GM23338 (cell line): ENCODE measurements at regions not wholly inside any gene's neighbourhood (a gene's known extent, or its start where the extent isn't known, plus 50 kb on each side); places are given as distances from the start of the nearest gene placed in this dataset.

Experiments
- ATAC-seq: fragments of 200-7000 bp; cut with Tn5 transposase; 3 replicates; pipeline ENCODE4 v1.9.1; 2020
- DNase-seq: peaks from one replicate; pipeline ENCODE4 v3.0.0-alpha.2; 2015; ENCODE audit warnings: low spot score
- H2AFZ ChIP-seq: fragments of 200-600 bp; sonication (generic); 2 replicates; pipeline ENCODE4 v1.8.0; 2016; ENCODE audit warnings: antibody characterized with exemption, mild to moderate bottlenecking, moderate library complexity
- H3F3A ChIP-seq: fragments of 200-600 bp; sonication (generic); replicated peaks from 2 replicates; pipeline ENCODE4 v1.8.0; 2017; ENCODE audit warnings: antibody characterized with exemption, mixed run types, low read depth
- H3K27ac ChIP-seq: fragments of 200-600 bp; sonication (generic); 2 replicates; pipeline ENCODE4 v1.6.1; 2016; ENCODE audit warnings: low read depth
- H3K27me3 ChIP-seq: fragments of 200-600 bp; sonication (generic); 2 replicates; pipeline ENCODE4 v1.8.0; 2016; ENCODE audit warnings: mild to moderate bottlenecking, mixed run types, moderate library complexity; ENCODE audit not compliant: insufficient read depth
- H3K36me3 ChIP-seq: fragments of 200-600 bp; sonication (generic); 2 replicates; pipeline ENCODE4 v1.8.0; 2016; ENCODE audit warnings: mild to moderate bottlenecking; ENCODE audit not compliant: insufficient read depth
- H3K4me1 ChIP-seq: fragments of 200-600 bp; sonication (generic); 2 replicates; pipeline ENCODE4 v1.8.0; 2016; ENCODE audit warnings: mild to moderate bottlenecking, moderate library complexity; ENCODE audit not compliant: insufficient read depth
- H3K4me2 ChIP-seq: fragments of 200-600 bp; sonication (generic); 2 replicates; pipeline ENCODE4 v1.7.1; 2017; ENCODE audit warnings: mixed run types
- H3K4me3 ChIP-seq: fragments of 200-600 bp; sonication (generic); 2 replicates; pipeline ENCODE4 v1.6.1; 2016; ENCODE audit warnings: mixed run types
- H3K79me2 ChIP-seq: fragments of 200-600 bp; sonication (generic); replicated peaks from 2 replicates; pipeline ENCODE4 v1.8.0; 2017; ENCODE audit warnings: mild to moderate bottlenecking; ENCODE audit not compliant: insufficient read depth
- H3K9me2 ChIP-seq: fragments of 200-600 bp; sonication (generic); 2 replicates; pipeline ENCODE4 v1.8.0; 2017; ENCODE audit not compliant: insufficient read depth
- H4K20me1 ChIP-seq: fragments of 200-600 bp; sonication (generic); replicated peaks from 2 replicates; pipeline ENCODE4 v1.8.0; 2017; ENCODE audit warnings: mild to moderate bottlenecking; ENCODE audit not compliant: insufficient read depth
- H3K27ac Mint-ChIP-seq: 2 replicates; pipeline ENCODE4 v1.8.0; 2020; ENCODE audit warnings: inconsistent platforms, mild to moderate bottlenecking, moderate library complexity, mixed read lengths
- H3K27me3 Mint-ChIP-seq: 3 replicates; pipeline ENCODE4 v1.8.0; 2022; ENCODE audit warnings: low read depth, mild to moderate bottlenecking, moderate library complexity, mixed read lengths, inconsistent platforms; ENCODE audit not compliant: insufficient read depth, poor library complexity
- H3K36me3 Mint-ChIP-seq: 3 replicates; pipeline ENCODE4 v1.8.0; 2021; ENCODE audit warnings: low read depth, mild to moderate bottlenecking, inconsistent platforms, moderate library complexity, mixed read lengths
- H3K4me1 Mint-ChIP-seq: 3 replicates; pipeline ENCODE4 v1.8.0; 2020; ENCODE audit warnings: mild to moderate bottlenecking, inconsistent platforms, mixed read lengths
- H3K4me3 Mint-ChIP-seq: 3 replicates; pipeline ENCODE4 v1.8.0; 2021; ENCODE audit warnings: moderate library complexity, mild to moderate bottlenecking, inconsistent platforms, mixed read lengths
- H3K9me3 Mint-ChIP-seq: 3 replicates; pipeline ENCODE4 v1.8.0; 2020; ENCODE audit warnings: moderate library complexity, mild to moderate bottlenecking, inconsistent platforms, mixed read lengths
- CREB1 ChIP-seq: fragments of 250-450 bp; sonication (Bioruptor Pico); IDR thresholded peaks from 2 replicates; pipeline ENCODE4 v1.5.0; 2020; ENCODE audit warnings: low read depth, mild to moderate bottlenecking, moderate library complexity
- EZH2 ChIP-seq: fragments of 200-600 bp; sonication (generic); IDR thresholded peaks from one replicate; pipeline ENCODE4 v1.8.0; 2017; ENCODE audit warnings: antibody characterized with exemption, mild to moderate bottlenecking, low read depth; ENCODE audit not compliant: unreplicated experiment
- EZH2phosphoT487 ChIP-seq: fragments of 200-600 bp; sonication (generic); IDR thresholded peaks from one replicate; pipeline ENCODE4 v1.8.1; 2018; ENCODE audit warnings: antibody characterized with exemption; ENCODE audit not compliant: unreplicated experiment
- JUNB ChIP-seq: IDR thresholded peaks from one replicate; pipeline ENCODE4 v1.6.1; 2016; ENCODE audit warnings: antibody characterized with exemption; ENCODE audit not compliant: unreplicated experiment
- NANOG ChIP-seq: IDR thresholded peaks from 2 replicates; pipeline ENCODE4 v1.6.1; 2016; ENCODE audit warnings: antibody characterized with exemption, borderline replicate concordance
- POLR2AphosphoS5 ChIP-seq: IDR thresholded peaks from 2 replicates; pipeline ENCODE4 v1.6.1; 2016; ENCODE audit warnings: antibody characterized with exemption, low read depth
- REST ChIP-seq: IDR thresholded peaks from one replicate; pipeline ENCODE4 v1.6.1; 2018; ENCODE audit warnings: antibody characterized with exemption; ENCODE audit not compliant: unreplicated experiment
- STAT1 ChIP-seq: IDR thresholded peaks from one replicate; pipeline ENCODE4 v1.6.1; 2016; ENCODE audit warnings: antibody characterized with exemption; ENCODE audit not compliant: unreplicated experiment
- ZNF114 ChIP-seq: fragments of 250-450 bp; sonication (Bioruptor Pico); IDR thresholded peaks from 2 replicates; pipeline ENCODE4 v1.5.0; 2020; ENCODE audit warnings: mild to moderate bottlenecking, moderate library complexity
- ZNF331 ChIP-seq: fragments of 250-450 bp; sonication (Bioruptor Pico); IDR thresholded peaks from 2 replicates; pipeline ENCODE4 v1.5.0; 2020; ENCODE audit warnings: low read depth, mild to moderate bottlenecking, moderate library complexity
- ZNF462 ChIP-seq: fragments of 250-450 bp; sonication (Bioruptor Pico); IDR thresholded peaks from 2 replicates; pipeline ENCODE4 v1.5.0; 2020; ENCODE audit warnings: mild to moderate bottlenecking, moderate library complexity
- TF ChIP-seq, protein P1 (sequence below): IDR thresholded peaks from 2 replicates; pipeline ENCODE4 v1.6.1; 2016; ENCODE audit warnings: antibody characterized with exemption
- TF ChIP-seq, protein P2 (sequence below), 2 experiments: fragments of 200-600 bp in 1 of 2; sonication (generic) in 1 of 2; conservative IDR thresholded peaks; 2 replicates each; pipeline versions ENCODE4 v1.5.1 to v1.6.1; 2016 to 2017; ENCODE audit warnings: antibody characterized with exemption in 2 of 2, low read depth in 2 of 2, mild to moderate bottlenecking in 2 of 2, moderate library complexity in 1 of 2

DNA sequence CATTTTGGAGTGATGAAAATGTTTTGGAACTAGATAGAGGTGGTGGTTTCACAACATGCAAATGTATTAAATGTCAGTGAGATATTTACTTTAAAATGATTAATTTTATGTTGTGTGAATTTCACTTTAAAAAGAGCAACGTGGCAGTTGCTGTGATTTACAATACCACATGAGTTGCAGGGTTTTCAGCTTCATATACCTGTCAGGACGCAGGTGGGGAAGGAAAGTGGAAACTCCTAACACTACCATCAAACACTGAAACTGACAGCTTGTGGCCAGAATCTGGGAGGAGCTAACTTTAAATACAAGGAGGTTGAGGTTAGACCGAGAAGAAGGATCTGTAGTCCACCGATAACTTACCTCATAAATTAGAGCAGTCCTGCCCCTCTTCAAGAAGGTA, 168.9 kb upstream of the TMEM72 start:
- Mint-ChIP-seq H3K27me3 (peaks cover 1% of the 10 kb centered on the region), H3K27ac (no peak overlapping the region), H3K4me3 (no peak overlapping the region), H3K36me3 (no peaks in the 10 kb centered on the region), H3K9me3 (no peaks in the 10 kb centered on the region; the same call in 2 of the 3 replicates), H3K4me1 (no peaks in the 10 kb centered on the region)
- TF ChIP-seq ZNF331 (CRISPR knock-in tag): no peak
- no peak for TF ChIP-seq REST
- no peak for TF ChIP-seq ZNF462 (CRISPR knock-in tag)
- no peak for TF ChIP-seq EZH2phosphoT487
- TF ChIP-seq NANOG: no peak
- TF ChIP-seq, protein P1, sequence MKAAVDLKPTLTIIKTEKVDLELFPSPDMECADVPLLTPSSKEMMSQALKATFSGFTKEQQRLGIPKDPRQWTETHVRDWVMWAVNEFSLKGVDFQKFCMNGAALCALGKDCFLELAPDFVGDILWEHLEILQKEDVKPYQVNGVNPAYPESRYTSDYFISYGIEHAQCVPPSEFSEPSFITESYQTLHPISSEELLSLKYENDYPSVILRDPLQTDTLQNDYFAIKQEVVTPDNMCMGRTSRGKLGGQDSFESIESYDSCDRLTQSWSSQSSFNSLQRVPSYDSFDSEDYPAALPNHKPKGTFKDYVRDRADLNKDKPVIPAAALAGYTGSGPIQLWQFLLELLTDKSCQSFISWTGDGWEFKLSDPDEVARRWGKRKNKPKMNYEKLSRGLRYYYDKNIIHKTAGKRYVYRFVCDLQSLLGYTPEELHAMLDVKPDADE: no peak
- no peak for TF ChIP-seq EZH2
- no peak for TF ChIP-seq CREB1 (CRISPR knock-in tag)
- TF ChIP-seq STAT1: no peak
- TF ChIP-seq JUNB: no peak
- no peak for TF ChIP-seq POLR2AphosphoS5
- TF ChIP-seq ZNF114 (CRISPR knock-in tag): no peak
- TF ChIP-seq, protein P2, sequence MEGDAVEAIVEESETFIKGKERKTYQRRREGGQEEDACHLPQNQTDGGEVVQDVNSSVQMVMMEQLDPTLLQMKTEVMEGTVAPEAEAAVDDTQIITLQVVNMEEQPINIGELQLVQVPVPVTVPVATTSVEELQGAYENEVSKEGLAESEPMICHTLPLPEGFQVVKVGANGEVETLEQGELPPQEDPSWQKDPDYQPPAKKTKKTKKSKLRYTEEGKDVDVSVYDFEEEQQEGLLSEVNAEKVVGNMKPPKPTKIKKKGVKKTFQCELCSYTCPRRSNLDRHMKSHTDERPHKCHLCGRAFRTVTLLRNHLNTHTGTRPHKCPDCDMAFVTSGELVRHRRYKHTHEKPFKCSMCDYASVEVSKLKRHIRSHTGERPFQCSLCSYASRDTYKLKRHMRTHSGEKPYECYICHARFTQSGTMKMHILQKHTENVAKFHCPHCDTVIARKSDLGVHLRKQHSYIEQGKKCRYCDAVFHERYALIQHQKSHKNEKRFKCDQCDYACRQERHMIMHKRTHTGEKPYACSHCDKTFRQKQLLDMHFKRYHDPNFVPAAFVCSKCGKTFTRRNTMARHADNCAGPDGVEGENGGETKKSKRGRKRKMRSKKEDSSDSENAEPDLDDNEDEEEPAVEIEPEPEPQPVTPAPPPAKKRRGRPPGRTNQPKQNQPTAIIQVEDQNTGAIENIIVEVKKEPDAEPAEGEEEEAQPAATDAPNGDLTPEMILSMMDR (conservative IDR thresholded peaks at IDR 0.05; ENCODE audit: low read depth in 2 of 2): no peak
- ATAC-seq (no peak), DNase-seq (no peak)
- 0 out of 2 replicates have a peak, but pooled peaks cover 3% of the 10 kb centered on the region for H3K4me1 ChIP-seq
- H3K27ac ChIP-seq: no peak overlapping the region
- no peak overlapping the region for H3K4me2 ChIP-seq
- no peaks in the 10 kb centered on the region for H4K20me1 ChIP-seq
- no peak overlapping the region for H3K4me3 ChIP-seq
- 0 out of 2 replicates have a peak, but pooled peaks cover 3% of the 10 kb centered on the region for H3K9me2 ChIP-seq
- no peaks in the 10 kb centered on the region for H3K36me3 ChIP-seq
- no peaks in the 10 kb centered on the region for H3K79me2 ChIP-seq
- no peaks in the 10 kb centered on the region for H3F3A ChIP-seq
- H3K27me3 ChIP-seq: no peaks in the 10 kb centered on the region
- H2AFZ ChIP-seq: no peak overlapping the region
